ENCODE measurements at regions not wholly inside any gene's neighbourhood (a gene's known extent, or its start where the extent isn't known, plus 50 kb on each side); places are given as distances from the start of the nearest gene placed in this dataset.
"Not testable (repeated sequence)": the region's sequence is repeated elsewhere in the genome, so short reads cannot be mapped to it uniquely, and the experiment has no call there.

DNA sequence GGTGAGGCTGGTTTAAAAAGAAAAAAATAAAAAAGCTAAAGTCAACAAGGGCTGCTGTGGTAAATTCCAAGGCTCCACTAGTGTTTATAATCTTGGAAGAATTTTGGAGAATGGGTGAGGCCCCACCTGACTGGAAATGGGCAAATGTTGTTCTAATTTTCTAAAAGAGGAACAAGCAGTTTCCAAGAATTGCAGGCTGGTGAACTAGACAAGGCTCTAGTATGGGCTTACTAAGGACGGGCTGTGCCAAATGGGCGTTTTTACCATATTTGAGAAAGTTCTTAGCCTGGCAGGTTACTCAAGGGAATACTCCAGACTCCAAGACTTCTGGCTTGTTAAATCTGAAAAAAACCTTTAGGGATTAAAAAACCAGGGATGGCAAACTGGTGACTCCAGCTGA lies 67.0 kb upstream of the ABHD2 start:
- no peaks in the 10 kb centered on the region for H4K20me1 ChIP-seq (ENCODE audit: insufficient read depth)
- H3F3A ChIP-seq (ENCODE audit: insufficient read depth, low read length, poor library complexity, severe bottlenecking): no peaks in the 10 kb centered on the region
- H3K27ac ChIP-seq (ENCODE audit: low read length): no peak overlapping the region
- no peaks in the 10 kb centered on the region for H3K79me2 ChIP-seq (replicated peaks; ENCODE audit: insufficient read depth, low read length)
- no peak overlapping the region for H3K9ac ChIP-seq (ENCODE audit: low read length)
- no peak for TF ChIP-seq EP300 (conservative IDR thresholded peaks at IDR 0.05; ENCODE audit: poor library complexity, severe bottlenecking)
- TF ChIP-seq, protein P1, sequence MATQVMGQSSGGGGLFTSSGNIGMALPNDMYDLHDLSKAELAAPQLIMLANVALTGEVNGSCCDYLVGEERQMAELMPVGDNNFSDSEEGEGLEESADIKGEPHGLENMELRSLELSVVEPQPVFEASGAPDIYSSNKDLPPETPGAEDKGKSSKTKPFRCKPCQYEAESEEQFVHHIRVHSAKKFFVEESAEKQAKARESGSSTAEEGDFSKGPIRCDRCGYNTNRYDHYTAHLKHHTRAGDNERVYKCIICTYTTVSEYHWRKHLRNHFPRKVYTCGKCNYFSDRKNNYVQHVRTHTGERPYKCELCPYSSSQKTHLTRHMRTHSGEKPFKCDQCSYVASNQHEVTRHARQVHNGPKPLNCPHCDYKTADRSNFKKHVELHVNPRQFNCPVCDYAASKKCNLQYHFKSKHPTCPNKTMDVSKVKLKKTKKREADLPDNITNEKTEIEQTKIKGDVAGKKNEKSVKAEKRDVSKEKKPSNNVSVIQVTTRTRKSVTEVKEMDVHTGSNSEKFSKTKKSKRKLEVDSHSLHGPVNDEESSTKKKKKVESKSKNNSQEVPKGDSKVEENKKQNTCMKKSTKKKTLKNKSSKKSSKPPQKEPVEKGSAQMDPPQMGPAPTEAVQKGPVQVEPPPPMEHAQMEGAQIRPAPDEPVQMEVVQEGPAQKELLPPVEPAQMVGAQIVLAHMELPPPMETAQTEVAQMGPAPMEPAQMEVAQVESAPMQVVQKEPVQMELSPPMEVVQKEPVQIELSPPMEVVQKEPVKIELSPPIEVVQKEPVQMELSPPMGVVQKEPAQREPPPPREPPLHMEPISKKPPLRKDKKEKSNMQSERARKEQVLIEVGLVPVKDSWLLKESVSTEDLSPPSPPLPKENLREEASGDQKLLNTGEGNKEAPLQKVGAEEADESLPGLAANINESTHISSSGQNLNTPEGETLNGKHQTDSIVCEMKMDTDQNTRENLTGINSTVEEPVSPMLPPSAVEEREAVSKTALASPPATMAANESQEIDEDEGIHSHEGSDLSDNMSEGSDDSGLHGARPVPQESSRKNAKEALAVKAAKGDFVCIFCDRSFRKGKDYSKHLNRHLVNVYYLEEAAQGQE (IDR thresholded peaks at IDR 0.05; ENCODE audit: borderline replicate concordance): no peak
- no peak for TF ChIP-seq TAF1 (IDR thresholded peaks at IDR 0.05; ENCODE audit: low read depth)
- TF ChIP-seq POLR2AphosphoS5 (IDR thresholded peaks at IDR 0.05): no peak
- TF ChIP-seq, protein P2, sequence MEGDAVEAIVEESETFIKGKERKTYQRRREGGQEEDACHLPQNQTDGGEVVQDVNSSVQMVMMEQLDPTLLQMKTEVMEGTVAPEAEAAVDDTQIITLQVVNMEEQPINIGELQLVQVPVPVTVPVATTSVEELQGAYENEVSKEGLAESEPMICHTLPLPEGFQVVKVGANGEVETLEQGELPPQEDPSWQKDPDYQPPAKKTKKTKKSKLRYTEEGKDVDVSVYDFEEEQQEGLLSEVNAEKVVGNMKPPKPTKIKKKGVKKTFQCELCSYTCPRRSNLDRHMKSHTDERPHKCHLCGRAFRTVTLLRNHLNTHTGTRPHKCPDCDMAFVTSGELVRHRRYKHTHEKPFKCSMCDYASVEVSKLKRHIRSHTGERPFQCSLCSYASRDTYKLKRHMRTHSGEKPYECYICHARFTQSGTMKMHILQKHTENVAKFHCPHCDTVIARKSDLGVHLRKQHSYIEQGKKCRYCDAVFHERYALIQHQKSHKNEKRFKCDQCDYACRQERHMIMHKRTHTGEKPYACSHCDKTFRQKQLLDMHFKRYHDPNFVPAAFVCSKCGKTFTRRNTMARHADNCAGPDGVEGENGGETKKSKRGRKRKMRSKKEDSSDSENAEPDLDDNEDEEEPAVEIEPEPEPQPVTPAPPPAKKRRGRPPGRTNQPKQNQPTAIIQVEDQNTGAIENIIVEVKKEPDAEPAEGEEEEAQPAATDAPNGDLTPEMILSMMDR (IDR thresholded peaks at IDR 0.05; ENCODE audit: poor library complexity, severe bottlenecking): no peak
- TF ChIP-seq EZH2 (IDR thresholded peaks at IDR 0.05; ENCODE audit: borderline replicate concordance, insufficient read depth, low read length, poor library complexity, severe bottlenecking): no peak
- TF ChIP-seq RAD21 (conservative IDR thresholded peaks at IDR 0.05): no peak
- no peak for TF ChIP-seq MXI1 (conservative IDR thresholded peaks at IDR 0.05; ENCODE audit: poor library complexity, severe bottlenecking)
- TF ChIP-seq SMC3 (conservative IDR thresholded peaks at IDR 0.05; ENCODE audit: poor library complexity): no peak
- H3K36me3 ChIP-seq (ENCODE audit: insufficient read depth, low read length): no peaks in the 10 kb centered on the region
- no peaks in the 10 kb centered on the region for H3K9me2 ChIP-seq (ENCODE audit: insufficient read depth, low read length)
- no peak overlapping the region for H3K4me2 ChIP-seq (ENCODE audit: low read length)
- no peaks in the 10 kb centered on the region for H3K27me3 ChIP-seq (ENCODE audit: insufficient read depth, low read depth, low read length)
- H3K9me3 ChIP-seq (ENCODE audit: low read length): no peaks in the 10 kb centered on the region
- H2AFZ ChIP-seq (ENCODE audit: low read depth, low read length): no peak overlapping the region
- no peak overlapping the region for H3K4me3 ChIP-seq (ENCODE audit: low read length)

DNA sequence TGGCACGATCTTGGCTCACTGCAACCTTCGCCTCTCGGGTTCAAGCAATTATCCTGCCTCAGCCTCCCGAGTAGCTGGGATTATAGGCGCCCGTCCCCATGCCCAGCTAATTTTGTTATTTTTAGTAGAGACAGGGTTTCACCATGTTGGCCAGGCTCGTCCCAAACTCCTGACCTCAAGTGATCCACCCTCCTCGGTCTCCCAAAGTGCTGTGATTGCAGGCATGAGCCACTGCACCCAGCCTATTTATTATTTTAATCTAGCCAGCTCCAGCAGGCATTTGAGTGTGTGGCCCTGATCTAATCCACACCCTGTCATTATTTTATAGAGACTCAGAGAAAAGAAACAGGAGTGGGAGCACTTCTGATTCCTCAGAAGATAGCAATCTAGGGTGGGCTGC lies 66.4 kb upstream of the ABHD2 start:
- not testable (repeated sequence) for H3K36me3 ChIP-seq (ENCODE audit: insufficient read depth, low read length); H4K20me1 ChIP-seq (ENCODE audit: insufficient read depth); H3F3A ChIP-seq (ENCODE audit: insufficient read depth, low read length, poor library complexity, severe bottlenecking); H3K27me3 ChIP-seq (ENCODE audit: insufficient read depth, low read depth, low read length); H3K27ac ChIP-seq (ENCODE audit: low read length); H3K4me2 ChIP-seq (ENCODE audit: low read length); H2AFZ ChIP-seq (ENCODE audit: low read depth, low read length); H3K9me2 ChIP-seq (ENCODE audit: insufficient read depth, low read length); H3K9me3 ChIP-seq (ENCODE audit: low read length); H3K4me3 ChIP-seq (ENCODE audit: low read length); H3K79me2 ChIP-seq (replicated peaks; ENCODE audit: insufficient read depth, low read length); H3K9ac ChIP-seq (ENCODE audit: low read length)

DNA sequence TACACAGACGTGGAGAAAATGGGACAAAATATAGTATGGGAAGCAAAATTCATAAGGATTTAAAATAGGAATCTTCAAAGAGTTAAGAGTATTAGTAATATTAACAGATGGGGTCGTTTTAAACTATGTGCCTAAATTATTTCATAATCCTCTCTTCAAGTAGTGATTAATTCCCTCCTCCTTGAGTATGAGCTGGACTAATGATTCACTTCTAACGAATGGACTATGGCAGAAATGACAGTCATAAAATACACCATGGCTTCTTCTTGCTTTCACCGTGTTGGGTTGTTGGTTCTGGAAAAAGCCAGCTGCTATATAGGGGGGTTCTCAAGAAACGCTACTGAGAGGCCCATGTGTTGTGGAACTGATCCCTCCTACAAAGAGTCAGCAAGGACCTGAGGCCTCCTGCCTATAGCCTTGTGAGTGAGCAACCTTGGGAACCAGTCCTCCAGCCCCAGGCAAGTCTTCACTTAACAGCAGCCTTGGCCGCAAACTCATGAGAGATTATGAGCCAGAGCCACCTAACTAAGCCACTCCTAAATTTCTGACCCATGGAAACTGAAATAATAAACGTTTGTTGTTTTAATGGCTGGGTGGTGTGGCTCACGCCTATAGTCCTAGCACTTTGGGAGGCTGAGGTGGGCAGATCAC lies 64.8 kb upstream of the ABHD2 start:
- H3K9me3 ChIP-seq (ENCODE audit: low read length): no peaks in the 10 kb centered on the region
- H3K27ac ChIP-seq (ENCODE audit: low read length): no peak overlapping the region

More for the DNA sequence above, 64.8 kb upstream of the ABHD2 start:
- Histone ChIP-seq H2AFZ (ENCODE audit: low read depth, low read length) (no peak overlapping the region), H3K4me2 (ENCODE audit: low read length) (no peak overlapping the region), H3K36me3 (ENCODE audit: insufficient read depth, low read length) (no peaks in the 10 kb centered on the region), H3K9me2 (ENCODE audit: insufficient read depth, low read length) (no peaks in the 10 kb centered on the region), H4K20me1 (ENCODE audit: insufficient read depth) (no peaks in the 10 kb centered on the region), H3K79me2 (replicated peaks; ENCODE audit: insufficient read depth, low read length) (no peaks in the 10 kb centered on the region), H3K4me3 (ENCODE audit: low read length) (no peak overlapping the region), H3F3A (ENCODE audit: insufficient read depth, low read length, poor library complexity, severe bottlenecking) (no peaks in the 10 kb centered on the region), H3K9ac (ENCODE audit: low read length) (no peak overlapping the region), H3K27me3 (ENCODE audit: insufficient read depth, low read depth, low read length) (no peaks in the 10 kb centered on the region)
- no peak for TF ChIP-seq SMC3 (conservative IDR thresholded peaks at IDR 0.05; ENCODE audit: poor library complexity)
- TF ChIP-seq, protein P1 (IDR thresholded peaks at IDR 0.05; ENCODE audit: borderline replicate concordance): no peak
- TF ChIP-seq EP300 (conservative IDR thresholded peaks at IDR 0.05; ENCODE audit: poor library complexity, severe bottlenecking): no peak
